Activated T-cell treated with anti-CD3 and anti-CD28 coated beads for 4 hours (primary cell): ENCODE measurements at regions not wholly inside any gene's neighbourhood (a gene's known extent, or its start where the extent isn't known, plus 50 kb on each side); places are given as distances from the start of the nearest gene placed in this dataset.

Source experiments
- DNase-seq: peaks from one replicate; pipeline ENCODE4 v3.0.0-alpha.2; 2020

DNA sequence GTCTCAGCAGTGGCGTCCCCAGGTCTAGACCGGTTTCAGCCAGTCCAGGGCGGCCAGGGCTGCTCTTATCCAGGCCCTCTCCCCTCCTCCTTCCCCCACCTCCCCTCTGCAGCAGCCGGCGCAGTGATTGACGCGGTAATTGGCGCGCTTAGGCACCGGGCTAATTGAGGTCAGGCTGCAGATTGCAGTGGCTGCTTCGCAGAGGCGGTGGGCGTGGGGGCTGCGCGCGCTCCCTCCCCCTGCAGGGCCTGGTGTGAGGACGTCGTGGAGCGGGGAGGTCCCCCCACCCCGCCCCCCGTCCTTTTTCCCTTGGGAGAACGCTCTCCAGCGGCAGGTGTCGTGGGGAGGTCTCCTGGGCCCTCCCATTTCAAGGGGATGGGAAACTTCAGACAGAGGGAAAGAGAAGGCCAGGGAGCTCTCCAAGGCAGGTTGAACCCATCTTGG is 70.4 kb upstream of the BLCAP start:
- DNase-seq, result no peak

DNA sequence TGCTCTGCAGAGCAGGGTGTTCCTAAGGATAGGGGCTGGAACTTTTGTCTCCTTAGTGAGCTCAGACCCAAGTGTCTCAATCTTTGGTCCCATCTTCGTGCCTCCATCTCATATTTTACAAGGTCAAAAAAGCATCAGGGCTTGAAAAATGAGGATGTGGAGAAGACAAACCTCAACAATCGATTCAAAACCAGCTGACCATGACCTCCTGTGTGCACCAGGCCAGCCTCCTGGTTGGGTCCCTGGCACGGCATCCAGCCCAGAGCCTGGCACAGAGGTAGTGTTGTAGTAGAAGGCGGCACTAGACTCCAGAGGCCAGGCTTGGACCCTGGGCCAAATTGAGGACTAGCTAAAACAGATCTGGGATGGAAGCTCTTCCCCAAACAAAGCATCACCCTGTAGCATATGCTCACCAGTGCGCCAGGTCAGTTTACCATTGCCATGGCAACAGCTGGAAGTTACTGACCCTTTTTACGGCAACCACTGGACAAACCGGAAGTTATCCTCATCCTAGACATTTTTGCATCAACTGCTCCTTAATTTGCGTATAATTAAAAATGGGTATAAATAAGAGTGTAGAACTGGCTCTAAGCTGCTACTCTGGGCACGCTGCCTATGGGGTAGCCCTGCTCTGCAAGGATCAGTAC is 69.3 kb upstream of the BLCAP start:
- no peak for DNase-seq

DNA sequence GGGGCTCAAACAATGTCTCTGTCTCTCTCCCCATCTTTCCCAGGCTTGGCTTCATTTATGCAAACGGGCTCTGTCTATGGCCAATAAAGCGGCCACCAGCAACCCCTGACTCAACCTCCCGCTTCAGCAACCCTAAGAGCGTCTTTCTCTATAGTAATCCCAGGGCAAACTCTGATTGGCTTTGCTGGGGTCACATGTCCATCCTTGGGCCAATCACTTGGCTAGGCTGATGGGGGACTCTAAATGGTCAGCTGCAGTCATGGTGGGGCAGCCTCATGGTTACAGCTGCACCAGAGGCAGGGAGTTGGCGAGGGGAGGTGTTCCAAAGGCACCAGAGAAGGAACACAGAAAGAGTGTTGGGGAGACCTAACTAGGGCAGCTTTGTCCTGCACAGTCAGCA is 68.5 kb upstream of the BLCAP start:
- DNase-seq, result no peak

DNA sequence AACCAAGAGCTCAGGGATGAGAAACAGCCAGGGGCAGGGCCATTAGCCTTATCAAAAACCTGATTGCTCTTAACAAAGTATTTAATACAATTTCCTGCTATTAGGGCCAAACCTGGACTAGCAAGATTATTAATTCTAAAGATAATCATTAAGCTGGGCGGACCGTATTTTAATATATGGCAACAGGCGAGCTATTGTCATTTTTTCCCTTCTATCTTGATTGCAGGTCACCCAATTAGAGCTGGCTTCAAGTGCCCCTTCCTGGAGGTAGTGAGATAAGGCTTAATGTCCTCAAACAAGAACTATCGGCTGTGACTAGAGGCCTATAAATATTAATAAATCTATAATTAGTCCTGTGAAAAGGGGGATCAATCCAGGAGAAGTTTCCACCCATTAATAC is 66.0 kb upstream of the BLCAP start:
- no peak for DNase-seq

DNA sequence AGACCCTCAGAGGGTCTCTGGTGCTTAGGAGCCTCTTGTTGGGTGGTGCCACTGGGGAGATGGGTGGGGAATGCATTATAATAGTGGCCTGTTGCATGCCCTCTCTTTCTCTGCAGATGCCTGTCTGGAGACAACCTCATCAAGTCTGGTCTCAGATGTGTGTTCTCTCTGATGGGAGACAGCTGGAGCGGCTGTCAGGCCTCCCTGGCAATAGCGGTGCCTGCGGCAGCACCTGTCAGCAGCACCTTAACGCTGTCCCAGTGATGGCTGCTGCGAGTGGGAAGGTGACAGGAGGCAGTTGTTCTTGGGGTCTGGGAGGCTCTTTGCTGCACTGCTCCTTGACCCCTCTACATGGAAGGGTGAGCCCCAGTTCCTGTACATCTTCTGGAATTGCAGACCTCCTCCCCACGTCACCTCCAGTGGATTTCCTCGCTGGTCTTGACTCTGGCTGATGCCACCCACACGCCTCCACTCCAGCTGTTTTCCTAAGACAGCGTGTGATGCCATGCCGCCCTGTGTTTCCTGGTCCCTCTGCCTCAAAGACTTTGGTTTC is 63.3 kb upstream of the BLCAP start:
- DNase-seq, result no peak

DNA sequence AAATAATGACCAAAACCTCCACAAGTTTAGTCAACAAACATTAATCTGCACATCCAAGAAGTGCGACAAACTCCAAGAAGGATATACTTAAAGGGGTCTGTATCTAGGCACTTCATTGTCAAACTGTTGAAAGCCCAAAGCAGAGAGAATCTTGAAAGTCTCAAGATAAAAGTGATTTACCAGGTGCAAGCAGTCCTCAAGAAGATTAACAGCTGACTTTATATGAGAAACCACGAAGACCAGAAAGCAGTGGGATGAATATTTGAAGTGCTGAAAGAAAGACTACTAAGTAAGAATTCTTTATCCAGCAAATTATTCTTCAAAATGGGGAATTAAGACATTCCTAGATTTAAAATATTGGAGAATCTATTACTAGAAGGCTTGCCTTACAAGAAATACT is 58.4 kb upstream of the BLCAP start:
- no peak for DNase-seq

DNA sequence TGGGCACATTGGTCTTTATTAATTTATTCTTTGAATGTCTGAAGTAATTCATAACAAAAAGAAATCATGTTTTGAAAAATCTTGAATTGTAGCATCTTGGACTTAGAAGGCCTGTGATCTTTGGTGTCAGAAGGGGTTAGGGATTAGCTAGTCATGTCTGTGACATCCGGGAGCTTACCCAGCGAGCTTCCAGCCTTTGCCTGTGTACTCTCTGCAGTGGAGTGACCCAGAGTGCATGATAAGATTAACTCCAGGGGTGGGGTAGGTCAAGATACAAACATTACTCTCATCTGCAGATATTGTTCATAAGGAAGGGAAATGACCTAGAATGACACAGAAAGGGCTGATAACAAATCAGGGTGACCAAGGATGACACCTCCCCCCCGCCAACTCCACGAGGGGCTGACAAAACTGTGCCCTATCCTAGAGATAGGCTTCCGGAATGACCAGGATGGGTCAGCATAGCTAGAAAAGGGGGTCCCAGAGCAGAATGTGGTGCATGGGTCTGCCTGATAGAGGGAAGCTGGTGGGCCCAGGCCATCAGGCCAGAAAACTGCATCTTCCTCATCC is 56.6 kb upstream of the BLCAP start:
- no peak for DNase-seq

DNA sequence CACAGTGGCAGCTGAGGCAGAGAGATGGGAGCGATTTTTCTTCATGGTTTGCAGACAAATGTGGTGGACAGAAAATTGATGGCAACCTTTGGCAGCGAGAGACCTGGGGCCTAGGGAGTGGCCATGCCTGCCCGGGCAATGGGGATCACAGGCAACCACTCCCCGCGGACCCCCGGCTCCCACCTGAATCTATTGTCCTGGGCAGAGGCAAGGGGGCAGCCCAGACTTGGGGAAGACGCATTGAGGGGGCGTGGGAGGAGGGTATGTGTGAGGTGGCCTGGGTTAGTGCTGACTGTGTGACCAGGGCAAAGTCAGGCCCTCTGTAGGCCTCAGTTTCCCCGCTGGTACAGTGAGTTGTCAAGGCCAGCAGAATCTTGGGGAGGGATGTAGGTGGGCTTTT is 53.6 kb upstream of the BLCAP start:
- no peak for DNase-seq

DNA sequence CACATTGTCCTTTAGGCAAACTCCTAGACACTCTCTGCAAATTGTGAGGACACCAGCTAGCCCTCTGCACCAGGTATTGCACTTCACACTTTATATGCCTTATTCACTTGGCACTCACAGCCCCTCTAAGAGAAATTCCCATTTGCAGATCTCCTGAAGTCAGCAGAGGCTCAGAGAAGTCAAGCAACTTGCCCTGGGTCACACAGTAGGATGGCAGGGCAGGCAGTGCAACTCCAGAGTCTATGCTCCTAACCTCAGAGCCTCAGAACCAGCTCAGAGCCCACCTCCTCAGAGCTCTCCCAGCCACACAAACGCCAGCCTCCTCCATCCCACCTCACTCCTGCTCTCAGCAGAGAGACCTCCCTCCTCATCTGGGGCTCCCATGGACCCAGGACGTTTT is 52.4 kb upstream of the BLCAP start:
- DNase-seq, result no peak

DNA sequence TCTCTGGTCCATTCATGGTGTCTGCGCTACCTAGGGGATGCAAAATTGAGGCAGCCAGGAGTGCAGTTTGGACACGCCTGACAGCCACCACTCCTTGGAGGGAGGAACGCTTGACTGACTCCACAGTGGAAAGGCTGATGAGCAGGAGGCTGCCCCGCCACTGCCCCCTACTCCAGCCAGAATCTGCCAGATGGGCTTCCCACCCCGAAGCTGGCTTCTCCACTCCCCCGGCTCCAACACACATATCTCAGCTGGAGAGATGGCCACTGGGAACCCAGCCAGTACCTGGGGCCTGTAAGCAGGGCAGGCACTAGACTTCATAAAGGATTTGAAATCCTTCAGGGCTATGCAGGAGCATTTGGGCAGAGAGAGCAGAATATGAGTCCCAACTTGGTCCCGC is 51.4 kb upstream of the BLCAP start:
- DNase-seq, result no peak

DNA sequence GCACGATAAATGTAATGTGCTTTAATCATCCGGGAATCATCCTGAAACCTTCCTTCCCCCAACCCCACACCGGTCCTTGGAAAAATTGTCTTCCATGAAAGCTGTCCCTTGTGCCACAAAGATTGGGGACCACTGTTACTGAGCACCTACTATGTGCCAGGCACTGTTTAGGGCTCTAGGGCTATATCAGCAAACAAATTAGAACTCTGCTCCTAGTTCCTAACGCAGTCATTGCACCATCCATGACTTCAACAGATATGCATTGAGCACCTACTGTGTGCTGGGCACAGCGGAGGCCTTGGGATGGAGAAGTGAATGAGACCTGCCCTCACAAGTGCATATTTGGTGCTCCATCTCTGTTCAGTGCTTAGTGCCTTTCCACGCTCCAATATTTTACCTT is 50.3 kb upstream of the BLCAP start:
- DNase-seq, result no peak
